Breast epithelium (tissue), 4 donors: ENCODE measurements at regions not wholly inside any gene's neighbourhood (a gene's known extent, or its start where the extent isn't known, plus 50 kb on each side); places are given as distances from the start of the nearest gene placed in this dataset.

Experiments used
- DNase-seq, 2 donors: peaks; one replicate each; pipeline ENCODE4 v3.0.0-alpha.2; 2019; ENCODE audit warnings: low spot score in 2 of 2
- H3K27ac ChIP-seq, 2 donors: fragments of 200-600 bp; sonication (generic) in 1 of 2; one replicate each; pipeline ENCODE4 v1.5.1; 2016 to 2019; ENCODE audit warnings: mild to moderate bottlenecking in 1 of 2
- H3K27me3 ChIP-seq, 2 donors: fragments of 200-600 bp; sonication (generic) in 1 of 2; one replicate each; pipeline versions ENCODE4 v1.5.1 to v1.6.0; 2017 to 2019; ENCODE audit warnings: control low read depth in 1 of 2, mild to moderate bottlenecking in 1 of 2
- H3K36me3 ChIP-seq: fragments of 200-600 bp; one replicate; pipeline ENCODE4 v1.5.1; 2019
- H3K4me1 ChIP-seq, 2 donors: fragments of 200-600 bp; sonication (generic); one replicate each; pipeline ENCODE4 v1.5.1; 2016 to 2019; ENCODE audit warnings: control low read depth in 1 of 2
- H3K4me3 ChIP-seq, 3 donors: fragments of 200-600 bp; sonication (generic); 1 replicate in 2 of 3; 2 replicates in 1 of 3; pipeline ENCODE4 v1.5.1; 2016 to 2019; ENCODE audit warnings: mild to moderate bottlenecking in 3 of 3, moderate library complexity in 2 of 3
- H3K9me3 ChIP-seq, 2 donors: fragments of 200-600 bp; sonication (generic) in 1 of 2; one replicate each; pipeline ENCODE4 v1.5.1; 2016 to 2019; ENCODE audit warnings: control low read depth in 1 of 2
- POLR2A ChIP-seq: fragments of 450-650 bp; IDR thresholded peaks from one replicate; pipeline ENCODE4 v1.6.1; 2016; ENCODE audit warnings: antibody characterized with exemption, mild to moderate bottlenecking, moderate library complexity
- POLR2AphosphoS5 ChIP-seq, 3 donors: sonication (generic); formaldehyde crosslinking; IDR thresholded peaks; one replicate each; pipeline ENCODE4 v1.6.1; 2017; ENCODE audit warnings: antibody characterized with exemption in 3 of 3
- intact Hi-C: fragments of 100-400 bp; cut with DNase I; formaldehyde crosslinking; loops from one replicate; pipeline ENCODE4 v1.15.1; 2023; ENCODE audit warnings: low total_unique reads
- TF ChIP-seq, protein P1 (sequence below), 3 donors: fragments of 450-650 bp; IDR thresholded peaks; one replicate each; pipeline ENCODE4 v1.5.1; 2016 to 2017; ENCODE audit warnings: antibody characterized with exemption in 3 of 3, mild to moderate bottlenecking in 3 of 3, moderate library complexity in 3 of 3

DNA sequence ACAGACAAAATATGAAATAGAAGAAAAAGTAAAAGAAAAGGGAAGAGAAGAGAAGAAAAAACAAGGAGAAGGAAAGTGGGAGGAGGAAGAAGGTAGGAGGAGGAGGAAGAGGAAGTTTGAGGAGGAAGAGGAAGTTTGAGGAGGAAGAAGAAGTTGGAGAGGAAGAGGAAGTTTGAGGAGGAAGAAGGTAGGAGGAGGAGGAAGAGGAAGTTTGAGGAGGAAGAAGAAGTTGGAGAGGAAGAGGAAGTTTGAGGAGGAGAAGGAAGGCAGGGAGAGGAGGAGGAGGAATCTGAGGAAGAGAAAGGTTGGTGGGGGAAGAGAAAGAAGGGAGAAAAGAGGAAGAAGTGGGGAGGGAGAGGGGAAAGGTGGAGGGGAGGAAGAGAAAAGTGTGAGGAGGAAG, 169.2 kb upstream of the RORA start:
- intact Hi-C loops: no loop called here
- TF ChIP-seq POLR2AphosphoS5 (IDR thresholded peaks at IDR 0.05) (no peak), POLR2A (no peak)
- TF ChIP-seq, protein P1, sequence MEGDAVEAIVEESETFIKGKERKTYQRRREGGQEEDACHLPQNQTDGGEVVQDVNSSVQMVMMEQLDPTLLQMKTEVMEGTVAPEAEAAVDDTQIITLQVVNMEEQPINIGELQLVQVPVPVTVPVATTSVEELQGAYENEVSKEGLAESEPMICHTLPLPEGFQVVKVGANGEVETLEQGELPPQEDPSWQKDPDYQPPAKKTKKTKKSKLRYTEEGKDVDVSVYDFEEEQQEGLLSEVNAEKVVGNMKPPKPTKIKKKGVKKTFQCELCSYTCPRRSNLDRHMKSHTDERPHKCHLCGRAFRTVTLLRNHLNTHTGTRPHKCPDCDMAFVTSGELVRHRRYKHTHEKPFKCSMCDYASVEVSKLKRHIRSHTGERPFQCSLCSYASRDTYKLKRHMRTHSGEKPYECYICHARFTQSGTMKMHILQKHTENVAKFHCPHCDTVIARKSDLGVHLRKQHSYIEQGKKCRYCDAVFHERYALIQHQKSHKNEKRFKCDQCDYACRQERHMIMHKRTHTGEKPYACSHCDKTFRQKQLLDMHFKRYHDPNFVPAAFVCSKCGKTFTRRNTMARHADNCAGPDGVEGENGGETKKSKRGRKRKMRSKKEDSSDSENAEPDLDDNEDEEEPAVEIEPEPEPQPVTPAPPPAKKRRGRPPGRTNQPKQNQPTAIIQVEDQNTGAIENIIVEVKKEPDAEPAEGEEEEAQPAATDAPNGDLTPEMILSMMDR (IDR thresholded peaks at IDR 0.05): no peak
- Histone ChIP-seq H3K9me3 (no peaks in the 10 kb centered on the region), H3K4me3 (no peak overlapping the region), H3K36me3 (no peaks in the 10 kb centered on the region), H3K4me1 (peaks cover 0 to 7% of the 10 kb centered on the region in 2 donors), H3K27ac (no peak overlapping the region), H3K27me3 (no peaks in the 10 kb centered on the region)
- no peak for DNase-seq

DNA sequence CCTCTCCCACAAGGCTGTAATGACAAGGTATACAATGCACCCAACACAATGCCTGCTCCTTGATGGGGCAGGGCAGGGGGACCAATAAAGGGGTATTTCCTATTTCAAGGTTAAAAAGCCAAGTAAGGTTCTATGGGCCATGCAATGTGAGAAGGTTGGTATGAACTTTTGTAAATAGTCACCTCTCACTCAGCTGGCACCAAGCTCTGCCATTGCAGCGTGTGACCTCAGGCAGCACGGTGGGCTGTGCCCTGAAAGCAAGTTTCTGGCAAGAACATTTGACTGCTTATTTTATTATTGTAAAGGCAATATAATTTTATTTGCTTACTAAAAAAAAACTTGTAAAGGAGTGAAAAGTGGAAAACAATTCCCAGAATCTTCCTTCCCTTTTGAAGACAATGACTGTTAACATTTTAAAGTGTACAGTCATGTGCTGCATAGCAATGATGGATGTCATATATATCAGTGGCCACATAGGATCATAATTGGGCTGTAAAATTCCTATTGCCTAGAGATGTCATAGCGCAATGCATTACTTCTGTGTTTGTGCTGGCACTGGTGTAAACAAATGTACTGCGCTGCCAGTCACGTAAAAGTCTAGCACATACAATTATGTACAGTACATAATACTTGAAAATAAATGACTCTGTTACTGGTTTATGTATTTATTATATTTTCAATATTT, 167.3 kb upstream of the RORA start:
- intact Hi-C loops: no loop called here
- Histone ChIP-seq H3K9me3 (no peaks in the 10 kb centered on the region), H3K4me1 (peaks cover 0 to 7% of the 10 kb centered on the region in 2 donors), H3K27ac (no peak overlapping the region), H3K36me3 (no peaks in the 10 kb centered on the region), H3K4me3 (no peak overlapping the region), H3K27me3 (no peaks in the 10 kb centered on the region)
- TF ChIP-seq POLR2A: no peak
- TF ChIP-seq, protein P1 (IDR thresholded peaks at IDR 0.05): no peak
- TF ChIP-seq POLR2AphosphoS5 (IDR thresholded peaks at IDR 0.05): no peak
- no peak for DNase-seq

DNA sequence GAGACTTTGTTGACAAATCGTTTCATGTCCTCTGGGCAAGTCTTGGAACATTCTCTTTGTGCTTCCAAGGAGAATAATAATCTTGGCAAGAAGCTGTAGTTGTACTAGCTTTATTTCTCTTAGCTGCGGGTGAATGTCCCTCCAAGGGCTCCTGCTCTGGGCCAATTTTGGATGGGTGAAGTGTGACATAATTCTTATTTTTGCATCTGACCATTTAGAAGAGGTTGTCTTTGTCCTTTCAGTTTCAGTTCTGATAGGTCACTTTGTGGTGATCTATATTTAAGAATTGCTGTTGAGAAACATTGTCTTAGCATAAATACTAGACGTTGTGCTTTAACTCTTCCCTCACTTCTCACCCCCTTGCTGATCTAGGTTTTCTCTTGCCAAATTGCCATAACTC, 164.8 kb upstream of the RORA start:
- Histone ChIP-seq H3K27me3 (no peaks in the 10 kb centered on the region), H3K27ac (peak overlapping the region; percentile 69 to 76), H3K4me1 (peaks cover 0 to 7% of the 10 kb centered on the region in 2 donors), H3K9me3 (no peaks in the 10 kb centered on the region), H3K4me3 (peak overlapping the region in 2 of 3 donors; percentile 17 to 51), H3K36me3 (no peaks in the 10 kb centered on the region)
- intact Hi-C loops: no loop called here
- peak in 1 of 2 donors; percentile 54 for DNase-seq
- TF ChIP-seq POLR2AphosphoS5 (IDR thresholded peaks at IDR 0.05) (peak in 1 of 3 donors; percentile 39), POLR2A (no peak)
- TF ChIP-seq, protein P1 (IDR thresholded peaks at IDR 0.05): no peak

DNA sequence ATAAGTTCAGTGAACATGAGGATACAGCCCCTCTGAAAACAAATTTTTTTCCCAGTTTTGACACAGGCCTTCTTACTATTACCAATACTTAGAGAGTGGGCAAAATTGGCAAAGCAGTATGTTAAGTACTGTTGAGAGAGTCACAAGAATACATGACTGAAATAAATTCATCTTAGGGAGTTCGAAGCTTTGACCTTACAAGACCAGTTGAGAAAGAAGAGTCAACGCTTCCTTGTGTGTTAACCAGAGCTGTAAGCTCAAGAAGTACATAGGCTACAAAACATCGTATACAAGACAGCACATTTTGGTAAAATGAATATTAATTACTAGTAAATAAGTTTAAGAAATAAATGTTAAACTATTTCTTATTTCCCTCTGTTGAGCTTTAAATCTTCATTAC, 164.4 kb upstream of the RORA start:
- H3K4me1 ChIP-seq: peaks cover 0 to 7% of the 10 kb centered on the region in 2 donors
- H3K27ac ChIP-seq: peak overlapping the region; percentile 69 to 76
- intact Hi-C loops: no loop called here

DNA sequence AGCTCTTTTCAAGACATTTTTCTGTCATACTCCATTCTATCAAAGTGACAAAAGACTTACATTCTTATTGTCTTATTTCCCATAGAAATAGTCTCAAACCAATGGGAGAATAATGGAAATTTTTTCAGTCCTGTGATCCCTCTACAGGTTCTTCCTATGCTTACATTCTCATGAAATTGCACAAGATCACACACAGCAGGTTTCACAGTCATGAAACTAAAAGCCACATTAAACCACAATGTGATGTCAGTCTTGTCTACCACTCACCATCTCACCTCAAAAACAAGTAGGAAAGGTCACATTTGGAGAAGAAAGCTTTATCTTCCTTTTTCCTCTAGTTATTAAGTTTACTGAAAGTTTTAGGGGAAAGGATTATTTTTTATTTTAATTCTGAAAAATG, 161.0 kb upstream of the RORA start:
- intact Hi-C loops: no loop called here
- DNase-seq: no peak

More for the DNA sequence above, 164.4 kb upstream of the RORA start:
- TF ChIP-seq, protein P1 (IDR thresholded peaks at IDR 0.05): no peak
- TF ChIP-seq POLR2AphosphoS5 (IDR thresholded peaks at IDR 0.05) (no peak), POLR2A (no peak)
- Histone ChIP-seq H3K36me3 (no peaks in the 10 kb centered on the region), H3K27me3 (no peaks in the 10 kb centered on the region), H3K4me3 (peak overlapping the region in 1 of 3 donors; percentile 51), H3K9me3 (no peaks in the 10 kb centered on the region)
- no peak for DNase-seq

More for the DNA sequence above, 161.0 kb upstream of the RORA start:
- Histone ChIP-seq H3K4me3 (no peak overlapping the region), H3K4me1 (peaks cover 0 to 7% of the 10 kb centered on the region in 2 donors), H3K9me3 (no peaks in the 10 kb centered on the region), H3K36me3 (no peaks in the 10 kb centered on the region), H3K27ac (no peak overlapping the region), H3K27me3 (no peaks in the 10 kb centered on the region)
- TF ChIP-seq POLR2AphosphoS5 (IDR thresholded peaks at IDR 0.05): no peak
- no peak for TF ChIP-seq POLR2A
- TF ChIP-seq, protein P1 (IDR thresholded peaks at IDR 0.05): no peak
